CD4-positive, alpha-beta T cell (primary cell): ENCODE measurements at regions not wholly inside any gene's neighbourhood (a gene's known extent, or its start where the extent isn't known, plus 50 kb on each side); places are given as distances from the start of the nearest gene placed in this dataset.

Source experiments
- ATAC-seq: fragments of 200-7000 bp; cut with Tn5 transposase; one replicate; pipeline ENCODE4 v1.10.0; 2022; ENCODE audit warnings: mild to moderate bottlenecking; ENCODE audit not compliant: poor library complexity
- CTCF ChIA-PET: fragments of 350-600 bp; sonication (Branson Sonifier 250); formaldehyde crosslinking; loops from one replicate; lab custom pipeline; 2021; ENCODE audit warnings: antibody characterized with exemption, inconsistent platforms; lab: Charles Lee
- POLR2A ChIA-PET: fragments of 350-600 bp; sonication (Branson Sonifier 250); formaldehyde crosslinking; loops from one replicate; lab custom pipeline; 2021; ENCODE audit warnings: antibody characterized with exemption, inconsistent platforms; lab: Charles Lee
- DNase-seq, 14 experiments: peaks; one replicate each; pipeline ENCODE4 v3.0.0-alpha.2; 2013 to 2020; ENCODE audit warnings: mixed read lengths in 2 of 14
- H3K27ac ChIP-seq, 2 donors: one replicate each; pipeline versions ENCODE4 v1.5.1 to v1.7.0; 2013; ENCODE audit warnings: low read length in 2 of 2, low read depth in 1 of 2, mild to moderate bottlenecking in 1 of 2
- H3K27me3 ChIP-seq, 2 experiments: 1 replicate in 1 of 2; 2 replicates in 1 of 2; pipeline versions ENCODE4 v1.6.1 to v1.7.0; 2013; ENCODE audit warnings: low read length in 2 of 2, control low read depth in 1 of 2, mild to moderate bottlenecking in 1 of 2, moderate library complexity in 1 of 2; ENCODE audit not compliant: insufficient read depth in 2 of 2, control insufficient read depth in 1 of 2
- H3K36me3 ChIP-seq: one replicate; pipeline ENCODE4 v1.6.1; 2013; ENCODE audit warnings: low read length, control low read depth; ENCODE audit not compliant: insufficient read depth
- H3K4me1 ChIP-seq: one replicate; pipeline ENCODE4 v1.6.1; 2013; ENCODE audit warnings: low read length, control low read depth; ENCODE audit not compliant: insufficient read depth
- H3K4me3 ChIP-seq: one replicate; pipeline ENCODE4 v1.5.1; 2013; ENCODE audit warnings: mild to moderate bottlenecking, low read length, moderate library complexity
- H3K9me3 ChIP-seq, 2 experiments: 1 replicate in 1 of 2; 2 replicates in 1 of 2; pipeline versions ENCODE4 v1.6.1 to v1.7.0; 2013; ENCODE audit warnings: low read length in 2 of 2, mild to moderate bottlenecking in 2 of 2, control low read depth in 1 of 2, moderate library complexity in 1 of 2; ENCODE audit not compliant: control insufficient read depth in 1 of 2, insufficient read depth in 1 of 2
- H3K27ac Mint-ChIP-seq: one replicate; pipeline ENCODE4 v1.8.0; 2020; ENCODE audit warnings: mixed read lengths
- H3K27me3 Mint-ChIP-seq: one replicate; pipeline ENCODE4 v1.8.0; 2021; ENCODE audit warnings: mixed read lengths
- H3K36me3 Mint-ChIP-seq: one replicate; pipeline ENCODE4 v1.8.0; 2021; ENCODE audit warnings: low read depth, mixed read lengths
- H3K4me1 Mint-ChIP-seq: one replicate; pipeline ENCODE4 v1.8.0; 2021; ENCODE audit warnings: low read depth, mixed read lengths
- H3K4me3 Mint-ChIP-seq: one replicate; pipeline ENCODE4 v1.8.0; 2020; ENCODE audit warnings: mild to moderate bottlenecking, mixed read lengths
- H3K9me3 Mint-ChIP-seq: one replicate; pipeline ENCODE4 v1.8.0; 2020; ENCODE audit warnings: mixed read lengths
- CTCF ChIP-seq: fragments of 200-600 bp; IDR thresholded peaks from one replicate; pipeline ENCODE4 v1.8.0; 2022; ENCODE audit warnings: antibody characterized with exemption, mild to moderate bottlenecking
- intact Hi-C, 2 experiments: fragments of 100-400 bp; cut with DNase I in 1 of 2; cut with micrococcal nuclease in 1 of 2; formaldehyde crosslinking; loops; one replicate each; pipeline versions ENCODE4 v1.15.1 to v1.9.0; 2023 to 2025; cut with DNase I, micrococcal nuclease

GRCh38 chr3:146382386-146382785 is 87.0 kb downstream of the PLSCR2 start:
- intact Hi-C loops, result no loop called here
- Mint-ChIP-seq H3K27me3 (peaks cover 8% of the 10 kb centered on the region), H3K9me3 (no peaks in the 10 kb centered on the region), H3K4me1 (no peaks in the 10 kb centered on the region), H3K36me3 (no peaks in the 10 kb centered on the region), H3K27ac (no peak overlapping the region), H3K4me3 (no peak overlapping the region)
- no peak for TF ChIP-seq CTCF
- POLR2A ChIA-PET, result interaction anchor here (0.7 kb wide), 1 partner anchor 9 kb away, joined by 3 read pairs; no protein-coding TSS in a partner anchor
- peaks cover 0 to 4% of the 10 kb centered on the region in 2 experiments for H3K9me3 ChIP-seq
- DNase-seq (no peak), ATAC-seq (no peak)
- CTCF ChIA-PET, result no interaction called here
- no peak overlapping the region for H3K4me3 ChIP-seq
- H3K36me3 ChIP-seq, result no peaks in the 10 kb centered on the region
- H3K27ac ChIP-seq, result no peak overlapping the region
- H3K27me3 ChIP-seq, result no peaks in the 10 kb centered on the region
- no peaks in the 10 kb centered on the region for H3K4me1 ChIP-seq

- Mint-ChIP-seq H3K36me3 (no peaks in the 10 kb centered on the region), H3K27me3 (peaks cover 4% of the 10 kb centered on the region), H3K4me3 (no peak overlapping the region), H3K9me3 (no peaks in the 10 kb centered on the region), H3K4me1 (no peaks in the 10 kb centered on the region), H3K27ac (no peak overlapping the region)
- ATAC-seq (no peak), DNase-seq (no peak)
- CTCF ChIA-PET, result interaction anchor here (0.6 kb wide), 1 partner anchor 20 kb away, joined by 3 read pairs; no protein-coding TSS in a partner anchor
- no peaks in the 10 kb centered on the region for H3K27me3 ChIP-seq
- peaks cover 0 to 4% of the 10 kb centered on the region in 2 experiments for H3K9me3 ChIP-seq
- intact Hi-C loops, result no loop called here
- TF ChIP-seq CTCF, result no peak
- no peaks in the 10 kb centered on the region for H3K4me1 ChIP-seq
- no peak overlapping the region for H3K27ac ChIP-seq
- H3K4me3 ChIP-seq, result no peak overlapping the region
- H3K36me3 ChIP-seq, result no peaks in the 10 kb centered on the region
- POLR2A ChIA-PET, result no interaction called here
Measured at GRCh38 chr3:146380046-146380445, 89.3 kb downstream of the PLSCR2 start.

GRCh38 chr3:146375219-146375618 is 94.1 kb downstream of the PLSCR2 start:
- ChIA-PET POLR2A (no interaction called here), CTCF (no interaction called here)
- no peaks in the 10 kb centered on the region for H3K36me3 ChIP-seq
- no peak for DNase-seq
- H3K27ac ChIP-seq, result no peak overlapping the region
- Mint-ChIP-seq H3K27ac (no peak overlapping the region), H3K4me3 (no peak overlapping the region), H3K36me3 (no peaks in the 10 kb centered on the region), H3K4me1 (no peaks in the 10 kb centered on the region), H3K9me3 (peaks cover 12% of the 10 kb centered on the region), H3K27me3 (peaks cover 3% of the 10 kb centered on the region)
- intact Hi-C loops, result no loop called here
- H3K9me3 ChIP-seq, result peaks cover 0 to 4% of the 10 kb centered on the region in 2 experiments
- H3K4me1 ChIP-seq, result no peaks in the 10 kb centered on the region
- no peak for ATAC-seq
- no peak for TF ChIP-seq CTCF
- H3K27me3 ChIP-seq, result no peaks in the 10 kb centered on the region
- no peak overlapping the region for H3K4me3 ChIP-seq
